ENCODE measurements at regions not wholly inside any gene's neighbourhood (a gene's known extent, or its start where the extent isn't known, plus 50 kb on each side); places are given as distances from the start of the nearest gene placed in this dataset.

DNA sequence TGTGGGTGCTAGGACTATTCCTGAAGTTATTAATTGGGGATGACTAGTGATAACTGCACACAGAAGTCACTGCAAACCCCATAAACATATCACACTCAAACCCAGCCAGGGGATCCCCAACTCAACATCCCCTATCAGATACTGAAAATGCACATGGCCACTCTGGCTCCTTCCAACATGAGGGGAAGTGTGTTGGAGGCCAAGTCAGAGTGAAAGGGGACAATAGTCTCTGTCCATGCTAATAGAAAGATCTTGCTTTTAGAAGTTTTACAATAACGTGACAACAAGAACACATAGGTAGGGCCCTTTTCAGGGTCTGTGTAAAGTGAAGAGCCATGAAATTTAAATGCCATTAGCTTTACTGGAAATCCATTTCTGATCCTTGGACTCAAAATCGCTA, 98.8 kb upstream of the SEMA6A start:
- Mint-ChIP-seq H3K4me1 (no peaks in the 10 kb centered on the region), H3K36me3 (ENCODE audit: low read depth) (no peaks in the 10 kb centered on the region), H3K4me3 (no peak overlapping the region), H3K27me3 (ENCODE audit: insufficient read depth, low read depth, poor library complexity) (no peaks in the 10 kb centered on the region), H3K27ac (no peak overlapping the region), H3K9me3 (no peaks in the 10 kb centered on the region; the same call in 2 of the 3 replicates)
- H2AFZ ChIP-seq, result no peak overlapping the region
- ATAC-seq (no peak), DNase-seq (ENCODE audit: low spot score) (no peak)
- no peaks in the 10 kb centered on the region for H3K27me3 ChIP-seq (ENCODE audit: insufficient read depth)
- H3K4me1 ChIP-seq (ENCODE audit: insufficient read depth), result no peaks in the 10 kb centered on the region
- H3K27ac ChIP-seq (ENCODE audit: low read depth), result no peak overlapping the region
- H3K36me3 ChIP-seq (ENCODE audit: insufficient read depth), result no peaks in the 10 kb centered on the region
- no peaks in the 10 kb centered on the region for H3F3A ChIP-seq (replicated peaks; ENCODE audit: low read depth)
- no peaks in the 10 kb centered on the region for H4K20me1 ChIP-seq (replicated peaks; ENCODE audit: insufficient read depth)
- H3K4me3 ChIP-seq, result no peak overlapping the region
- H3K79me2 ChIP-seq (replicated peaks; ENCODE audit: insufficient read depth), result no peaks in the 10 kb centered on the region
- H3K9me2 ChIP-seq (ENCODE audit: insufficient read depth), result peaks cover 5% of the 10 kb centered on the region; the same call in 1 of the 2 replicates
- no peak overlapping the region for H3K4me2 ChIP-seq
- TF ChIP-seq, protein P1, sequence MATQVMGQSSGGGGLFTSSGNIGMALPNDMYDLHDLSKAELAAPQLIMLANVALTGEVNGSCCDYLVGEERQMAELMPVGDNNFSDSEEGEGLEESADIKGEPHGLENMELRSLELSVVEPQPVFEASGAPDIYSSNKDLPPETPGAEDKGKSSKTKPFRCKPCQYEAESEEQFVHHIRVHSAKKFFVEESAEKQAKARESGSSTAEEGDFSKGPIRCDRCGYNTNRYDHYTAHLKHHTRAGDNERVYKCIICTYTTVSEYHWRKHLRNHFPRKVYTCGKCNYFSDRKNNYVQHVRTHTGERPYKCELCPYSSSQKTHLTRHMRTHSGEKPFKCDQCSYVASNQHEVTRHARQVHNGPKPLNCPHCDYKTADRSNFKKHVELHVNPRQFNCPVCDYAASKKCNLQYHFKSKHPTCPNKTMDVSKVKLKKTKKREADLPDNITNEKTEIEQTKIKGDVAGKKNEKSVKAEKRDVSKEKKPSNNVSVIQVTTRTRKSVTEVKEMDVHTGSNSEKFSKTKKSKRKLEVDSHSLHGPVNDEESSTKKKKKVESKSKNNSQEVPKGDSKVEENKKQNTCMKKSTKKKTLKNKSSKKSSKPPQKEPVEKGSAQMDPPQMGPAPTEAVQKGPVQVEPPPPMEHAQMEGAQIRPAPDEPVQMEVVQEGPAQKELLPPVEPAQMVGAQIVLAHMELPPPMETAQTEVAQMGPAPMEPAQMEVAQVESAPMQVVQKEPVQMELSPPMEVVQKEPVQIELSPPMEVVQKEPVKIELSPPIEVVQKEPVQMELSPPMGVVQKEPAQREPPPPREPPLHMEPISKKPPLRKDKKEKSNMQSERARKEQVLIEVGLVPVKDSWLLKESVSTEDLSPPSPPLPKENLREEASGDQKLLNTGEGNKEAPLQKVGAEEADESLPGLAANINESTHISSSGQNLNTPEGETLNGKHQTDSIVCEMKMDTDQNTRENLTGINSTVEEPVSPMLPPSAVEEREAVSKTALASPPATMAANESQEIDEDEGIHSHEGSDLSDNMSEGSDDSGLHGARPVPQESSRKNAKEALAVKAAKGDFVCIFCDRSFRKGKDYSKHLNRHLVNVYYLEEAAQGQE (IDR thresholded peaks at IDR 0.05; ENCODE audit: unreplicated experiment), result no peak
- TF ChIP-seq EZH2 (IDR thresholded peaks at IDR 0.05; ENCODE audit: low read depth, unreplicated experiment), result no peak
- TF ChIP-seq JUNB (IDR thresholded peaks at IDR 0.05; ENCODE audit: unreplicated experiment), result no peak
- TF ChIP-seq, protein P2, sequence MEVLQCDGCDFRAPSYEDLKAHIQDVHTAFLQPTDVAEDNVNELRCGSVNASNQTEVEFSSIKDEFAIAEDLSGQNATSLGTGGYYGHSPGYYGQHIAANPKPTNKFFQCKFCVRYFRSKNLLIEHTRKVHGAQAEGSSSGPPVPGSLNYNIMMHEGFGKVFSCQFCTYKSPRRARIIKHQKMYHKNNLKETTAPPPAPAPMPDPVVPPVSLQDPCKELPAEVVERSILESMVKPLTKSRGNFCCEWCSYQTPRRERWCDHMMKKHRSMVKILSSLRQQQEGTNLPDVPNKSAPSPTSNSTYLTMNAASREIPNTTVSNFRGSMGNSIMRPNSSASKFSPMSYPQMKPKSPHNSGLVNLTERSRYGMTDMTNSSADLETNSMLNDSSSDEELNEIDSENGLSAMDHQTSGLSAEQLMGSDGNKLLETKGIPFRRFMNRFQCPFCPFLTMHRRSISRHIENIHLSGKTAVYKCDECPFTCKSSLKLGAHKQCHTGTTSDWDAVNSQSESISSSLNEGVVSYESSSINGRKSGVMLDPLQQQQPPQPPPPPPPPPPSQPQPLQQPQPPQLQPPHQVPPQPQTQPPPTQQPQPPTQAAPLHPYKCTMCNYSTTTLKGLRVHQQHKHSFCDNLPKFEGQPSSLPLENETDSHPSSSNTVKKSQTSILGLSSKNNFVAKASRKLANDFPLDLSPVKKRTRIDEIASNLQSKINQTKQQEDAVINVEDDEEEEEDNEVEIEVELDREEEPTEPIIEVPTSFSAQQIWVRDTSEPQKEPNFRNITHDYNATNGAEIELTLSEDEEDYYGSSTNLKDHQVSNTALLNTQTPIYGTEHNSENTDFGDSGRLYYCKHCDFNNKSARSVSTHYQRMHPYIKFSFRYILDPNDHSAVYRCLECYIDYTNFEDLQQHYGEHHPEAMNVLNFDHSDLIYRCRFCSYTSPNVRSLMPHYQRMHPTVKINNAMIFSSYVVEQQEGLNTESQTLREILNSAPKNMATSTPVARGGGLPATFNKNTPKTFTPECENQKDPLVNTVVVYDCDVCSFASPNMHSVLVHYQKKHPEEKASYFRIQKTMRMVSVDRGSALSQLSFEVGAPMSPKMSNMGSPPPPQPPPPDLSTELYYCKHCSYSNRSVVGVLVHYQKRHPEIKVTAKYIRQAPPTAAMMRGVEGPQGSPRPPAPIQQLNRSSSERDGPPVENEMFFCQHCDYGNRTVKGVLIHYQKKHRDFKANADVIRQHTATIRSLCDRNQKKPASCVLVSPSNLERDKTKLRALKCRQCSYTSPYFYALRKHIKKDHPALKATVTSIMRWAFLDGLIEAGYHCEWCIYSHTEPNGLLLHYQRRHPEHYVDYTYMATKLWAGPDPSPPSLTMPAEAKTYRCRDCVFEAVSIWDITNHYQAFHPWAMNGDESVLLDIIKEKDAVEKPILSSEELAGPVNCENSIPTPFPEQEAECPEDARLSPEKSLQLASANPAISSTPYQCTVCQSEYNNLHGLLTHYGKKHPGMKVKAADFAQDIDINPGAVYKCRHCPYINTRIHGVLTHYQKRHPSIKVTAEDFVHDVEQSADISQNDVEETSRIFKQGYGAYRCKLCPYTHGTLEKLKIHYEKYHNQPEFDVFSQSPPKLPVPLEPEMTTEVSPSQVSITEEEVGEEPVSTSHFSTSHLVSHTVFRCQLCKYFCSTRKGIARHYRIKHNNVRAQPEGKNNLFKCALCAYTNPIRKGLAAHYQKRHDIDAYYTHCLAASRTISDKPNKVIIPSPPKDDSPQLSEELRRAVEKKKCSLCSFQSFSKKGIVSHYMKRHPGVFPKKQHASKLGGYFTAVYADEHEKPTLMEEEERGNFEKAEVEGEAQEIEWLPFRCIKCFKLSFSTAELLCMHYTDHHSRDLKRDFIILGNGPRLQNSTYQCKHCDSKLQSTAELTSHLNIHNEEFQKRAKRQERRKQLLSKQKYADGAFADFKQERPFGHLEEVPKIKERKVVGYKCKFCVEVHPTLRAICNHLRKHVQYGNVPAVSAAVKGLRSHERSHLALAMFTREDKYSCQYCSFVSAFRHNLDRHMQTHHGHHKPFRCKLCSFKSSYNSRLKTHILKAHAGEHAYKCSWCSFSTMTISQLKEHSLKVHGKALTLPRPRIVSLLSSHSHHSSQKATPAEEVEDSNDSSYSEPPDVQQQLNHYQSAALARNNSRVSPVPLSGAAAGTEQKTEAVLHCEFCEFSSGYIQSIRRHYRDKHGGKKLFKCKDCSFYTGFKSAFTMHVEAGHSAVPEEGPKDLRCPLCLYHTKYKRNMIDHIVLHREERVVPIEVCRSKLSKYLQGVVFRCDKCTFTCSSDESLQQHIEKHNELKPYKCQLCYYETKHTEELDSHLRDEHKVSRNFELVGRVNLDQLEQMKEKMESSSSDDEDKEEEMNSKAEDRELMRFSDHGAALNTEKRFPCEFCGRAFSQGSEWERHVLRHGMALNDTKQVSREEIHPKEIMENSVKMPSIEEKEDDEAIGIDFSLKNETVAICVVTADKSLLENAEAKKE (CRISPR knock-in tag; IDR thresholded peaks at IDR 0.05), result no peak
- no peak for TF ChIP-seq NANOG (IDR thresholded peaks at IDR 0.05; ENCODE audit: borderline replicate concordance)
- TF ChIP-seq CREB1 (CRISPR knock-in tag; IDR thresholded peaks at IDR 0.05; ENCODE audit: low read depth), result no peak
- TF ChIP-seq, protein P3, sequence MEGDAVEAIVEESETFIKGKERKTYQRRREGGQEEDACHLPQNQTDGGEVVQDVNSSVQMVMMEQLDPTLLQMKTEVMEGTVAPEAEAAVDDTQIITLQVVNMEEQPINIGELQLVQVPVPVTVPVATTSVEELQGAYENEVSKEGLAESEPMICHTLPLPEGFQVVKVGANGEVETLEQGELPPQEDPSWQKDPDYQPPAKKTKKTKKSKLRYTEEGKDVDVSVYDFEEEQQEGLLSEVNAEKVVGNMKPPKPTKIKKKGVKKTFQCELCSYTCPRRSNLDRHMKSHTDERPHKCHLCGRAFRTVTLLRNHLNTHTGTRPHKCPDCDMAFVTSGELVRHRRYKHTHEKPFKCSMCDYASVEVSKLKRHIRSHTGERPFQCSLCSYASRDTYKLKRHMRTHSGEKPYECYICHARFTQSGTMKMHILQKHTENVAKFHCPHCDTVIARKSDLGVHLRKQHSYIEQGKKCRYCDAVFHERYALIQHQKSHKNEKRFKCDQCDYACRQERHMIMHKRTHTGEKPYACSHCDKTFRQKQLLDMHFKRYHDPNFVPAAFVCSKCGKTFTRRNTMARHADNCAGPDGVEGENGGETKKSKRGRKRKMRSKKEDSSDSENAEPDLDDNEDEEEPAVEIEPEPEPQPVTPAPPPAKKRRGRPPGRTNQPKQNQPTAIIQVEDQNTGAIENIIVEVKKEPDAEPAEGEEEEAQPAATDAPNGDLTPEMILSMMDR (conservative IDR thresholded peaks at IDR 0.05; ENCODE audit: low read depth in 2 of 2), result no peak
- TF ChIP-seq ZNF114 (CRISPR knock-in tag; IDR thresholded peaks at IDR 0.05), result no peak
- TF ChIP-seq STAT1 (IDR thresholded peaks at IDR 0.05; ENCODE audit: unreplicated experiment), result no peak
- no peak for TF ChIP-seq ZNF331 (CRISPR knock-in tag; IDR thresholded peaks at IDR 0.05; ENCODE audit: low read depth)

Measured in GM23338 (cell line).